ENCODE measurements at regions not wholly inside any gene's neighbourhood (a gene's known extent, or its start where the extent isn't known, plus 50 kb on each side); places are given as distances from the start of the nearest gene placed in this dataset.
A peak's percentile ranks its signal among the peaks of the same experiment; 100 is the strongest.
"Not testable (repeated sequence)": the region's sequence is repeated elsewhere in the genome, so short reads cannot be mapped to it uniquely, and the experiment has no call there.

DNA sequence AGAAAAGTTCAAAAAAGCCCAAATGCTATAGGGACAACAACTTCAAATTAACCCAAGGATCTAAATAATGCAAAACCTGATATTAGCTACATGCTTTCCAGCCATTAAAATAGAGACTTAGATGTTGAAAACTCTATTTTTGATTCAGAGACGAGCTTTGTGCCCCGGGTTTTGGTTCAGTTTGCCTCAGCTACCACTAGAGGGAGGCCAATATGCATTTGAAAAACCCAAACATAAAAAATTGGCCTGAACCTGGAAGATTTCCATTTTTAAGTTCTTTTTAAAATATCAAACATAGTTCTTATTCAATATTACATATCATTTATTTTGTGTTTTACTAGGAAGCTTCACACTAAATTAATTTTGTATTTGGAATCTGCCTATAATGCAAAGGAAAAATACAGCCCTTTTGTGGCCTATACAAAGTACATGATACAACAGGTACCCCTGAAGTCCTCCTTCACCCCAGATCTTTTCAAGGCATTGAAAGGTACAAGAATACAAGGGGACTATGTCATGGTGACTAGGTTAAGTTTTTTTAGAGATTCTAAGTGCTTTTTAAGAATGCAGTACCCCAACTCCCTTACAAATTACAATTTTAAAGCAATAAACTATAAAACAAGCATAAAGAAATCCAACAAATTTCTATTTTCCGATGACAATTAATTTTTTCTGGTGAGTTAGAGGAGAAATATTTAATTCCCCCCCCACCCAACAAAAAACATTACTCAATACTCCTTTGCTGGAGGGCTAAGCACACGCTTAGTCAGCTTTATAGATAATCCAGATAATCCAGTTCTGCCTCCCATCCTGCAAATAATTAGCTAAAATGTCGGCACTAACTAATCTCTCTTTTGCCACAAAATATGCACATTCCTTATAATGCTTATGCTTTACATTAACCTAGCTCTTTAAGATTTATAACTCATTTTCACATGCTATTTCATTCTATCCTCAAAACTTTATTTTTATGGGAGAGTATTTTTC, 97.7 kb upstream of the PTPN13 start:
- DNase-seq: peak; percentile 49
- Histone ChIP-seq H3K27me3 (ENCODE audit: control insufficient read depth, insufficient read depth, low read length) (no peaks in the 10 kb centered on the region), H3K36me3 (replicated peaks; ENCODE audit: control insufficient read depth, insufficient read depth, low read length) (no peaks in the 10 kb centered on the region), H3K4me3 (ENCODE audit: insufficient read depth, low read depth, low read length) (no peak overlapping the region)

DNA sequence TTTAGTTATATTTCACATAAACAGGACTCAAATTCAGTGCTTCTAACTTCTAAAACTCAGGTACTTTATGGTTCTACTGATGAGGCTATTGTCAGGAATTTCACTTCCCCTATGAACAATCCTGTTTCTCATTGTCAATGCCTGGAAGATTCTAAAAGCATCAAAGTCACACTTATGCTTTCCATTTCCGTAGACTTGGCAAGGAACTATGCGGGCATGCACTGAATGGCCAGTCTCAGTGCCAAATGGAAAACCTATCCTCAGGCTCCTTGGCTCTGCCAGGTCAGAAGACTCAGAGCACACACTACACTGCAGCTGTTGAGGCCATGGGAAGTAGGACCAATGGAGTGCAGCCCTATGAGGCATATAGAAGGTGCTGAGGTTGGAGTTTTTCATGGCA, 97.0 kb upstream of the PTPN13 start:
- no peak for DNase-seq
- no peak overlapping the region for H3K4me3 ChIP-seq (ENCODE audit: insufficient read depth, low read depth, low read length)
- H3K27me3 ChIP-seq (ENCODE audit: control insufficient read depth, insufficient read depth, low read length): no peaks in the 10 kb centered on the region
- H3K36me3 ChIP-seq (replicated peaks; ENCODE audit: control insufficient read depth, insufficient read depth, low read length): no peaks in the 10 kb centered on the region

DNA sequence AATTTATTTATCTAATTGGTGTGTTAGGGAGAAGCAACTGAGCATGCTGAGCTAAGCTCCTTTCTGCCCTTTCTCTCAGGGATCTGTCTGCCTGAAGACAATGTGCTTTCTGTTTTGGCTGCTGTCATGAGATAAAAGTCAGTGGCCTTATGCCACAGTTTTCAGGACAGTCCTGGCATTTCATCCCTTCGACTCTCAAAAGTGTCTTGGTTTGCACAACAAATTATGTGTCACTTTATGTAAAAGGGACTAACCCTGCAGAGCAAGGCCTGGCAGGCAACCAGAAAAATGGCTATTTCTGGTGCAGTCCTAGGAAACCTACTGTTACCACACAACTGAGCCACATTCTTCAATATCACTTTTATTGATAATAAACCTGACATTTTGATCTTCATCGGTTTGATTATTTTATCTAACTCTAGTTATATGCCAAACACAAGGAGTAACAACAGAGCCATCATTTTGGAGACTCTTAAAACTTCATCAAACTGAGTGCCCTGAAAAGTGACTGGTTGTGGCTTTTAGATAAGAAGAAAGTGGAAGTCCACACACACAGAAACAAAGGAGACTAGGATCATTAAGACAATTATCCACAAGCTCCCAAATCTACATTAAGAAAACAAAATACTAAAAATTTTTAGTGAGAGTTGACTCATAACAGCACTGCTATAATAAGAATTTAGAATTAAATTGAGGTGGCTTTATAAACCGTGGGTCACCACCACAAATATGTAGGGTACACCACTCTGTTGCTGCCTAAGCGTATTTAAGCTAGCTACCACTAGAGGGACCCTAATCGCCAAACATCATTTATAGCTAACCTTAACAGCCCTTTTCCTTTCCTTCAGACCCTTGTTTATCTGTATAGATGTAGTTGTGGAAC, 95.9 kb upstream of the PTPN13 start:
- no peaks in the 10 kb centered on the region for H3K27me3 ChIP-seq (ENCODE audit: control insufficient read depth, insufficient read depth, low read length)
- no peak overlapping the region for H3K4me3 ChIP-seq (ENCODE audit: insufficient read depth, low read depth, low read length)
- no peaks in the 10 kb centered on the region for H3K36me3 ChIP-seq (replicated peaks; ENCODE audit: control insufficient read depth, insufficient read depth, low read length)
- DNase-seq: peak; percentile 51

DNA sequence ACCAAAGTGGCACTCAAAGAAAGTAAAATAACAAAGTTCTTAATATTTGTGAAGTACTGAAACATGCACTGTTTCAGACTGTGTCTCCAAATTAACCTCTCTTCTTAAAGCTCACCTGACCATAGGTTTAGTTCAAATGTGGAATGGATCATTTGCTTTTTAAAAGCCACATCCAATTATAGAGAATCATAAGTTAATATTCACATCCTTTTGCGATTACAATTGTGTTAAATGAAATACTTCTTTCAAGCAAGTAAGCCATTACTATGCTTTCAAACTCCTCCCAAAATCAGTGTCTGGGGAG, 95.3 kb upstream of the PTPN13 start:
- no peak overlapping the region for H3K4me3 ChIP-seq (ENCODE audit: insufficient read depth, low read depth, low read length)
- no peaks in the 10 kb centered on the region for H3K27me3 ChIP-seq (ENCODE audit: control insufficient read depth, insufficient read depth, low read length)
- H3K36me3 ChIP-seq (replicated peaks; ENCODE audit: control insufficient read depth, insufficient read depth, low read length): no peaks in the 10 kb centered on the region
- DNase-seq: no peak

DNA sequence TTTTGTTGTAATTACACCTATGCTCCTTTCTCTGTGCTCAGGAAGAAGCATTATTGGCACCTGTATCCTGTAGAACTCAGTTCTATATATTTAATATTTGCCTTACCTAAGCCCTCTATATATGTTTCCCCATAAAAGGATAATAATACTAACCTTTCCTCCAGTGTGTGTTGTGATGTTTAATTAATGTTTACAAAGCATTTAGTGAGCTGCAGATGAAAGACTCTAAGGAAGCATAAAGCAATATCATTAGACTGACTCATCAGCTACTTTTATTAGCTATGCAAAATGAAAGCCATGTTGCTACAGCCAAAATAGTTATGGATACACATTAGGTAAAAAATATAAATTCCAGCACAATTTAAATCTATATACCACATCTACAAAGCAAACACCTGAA, 93.6 kb upstream of the PTPN13 start:
- Histone ChIP-seq H3K4me3 (ENCODE audit: insufficient read depth, low read depth, low read length) (no peak overlapping the region), H3K36me3 (replicated peaks; ENCODE audit: control insufficient read depth, insufficient read depth, low read length) (no peaks in the 10 kb centered on the region), H3K27me3 (ENCODE audit: control insufficient read depth, insufficient read depth, low read length) (no peaks in the 10 kb centered on the region)
- no peak for DNase-seq

DNA sequence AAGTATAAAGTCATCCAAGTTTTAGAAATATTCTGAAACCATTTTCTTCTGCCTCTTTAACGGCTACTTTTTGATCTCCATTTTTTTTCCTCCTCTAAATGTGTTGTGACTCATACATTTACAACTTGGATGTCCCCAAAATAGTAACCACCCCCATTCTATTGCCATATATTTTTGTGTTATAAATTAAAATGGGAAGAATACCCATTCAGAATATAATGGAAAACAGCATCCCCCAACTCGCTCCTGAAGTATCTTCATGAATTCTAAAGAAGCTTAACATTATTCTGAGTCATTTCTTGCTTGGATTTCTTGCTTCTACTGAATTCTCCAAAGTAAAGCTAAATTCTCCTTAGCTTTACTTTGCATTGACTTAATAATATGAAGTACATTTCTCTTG, 92.0 kb upstream of the PTPN13 start:
- DNase-seq: no peak
- no peaks in the 10 kb centered on the region for H3K27me3 ChIP-seq (ENCODE audit: control insufficient read depth, insufficient read depth, low read length)
- no peaks in the 10 kb centered on the region for H3K36me3 ChIP-seq (replicated peaks; ENCODE audit: control insufficient read depth, insufficient read depth, low read length)
- H3K4me3 ChIP-seq (ENCODE audit: insufficient read depth, low read depth, low read length): no peak overlapping the region

DNA sequence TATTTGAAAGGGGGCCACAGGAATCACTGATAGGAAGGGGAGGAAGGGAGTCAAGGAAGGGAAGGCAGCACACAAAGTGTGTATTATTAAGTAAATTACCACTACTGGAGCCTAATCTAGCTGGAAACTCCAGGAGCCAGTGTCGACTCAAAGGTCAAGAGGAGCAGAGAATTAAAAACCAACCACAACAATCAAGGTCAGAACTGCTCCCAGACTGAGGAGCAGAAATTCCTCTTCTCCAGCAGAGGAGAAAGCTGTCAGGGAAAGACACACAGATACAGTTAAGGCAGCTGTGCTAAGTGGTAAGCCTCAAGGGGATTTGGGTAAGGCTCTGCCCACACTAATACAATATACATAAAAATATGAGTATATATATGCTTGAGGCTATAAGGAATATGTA, 87.5 kb upstream of the PTPN13 start:
- Histone ChIP-seq H3K27me3 (ENCODE audit: control insufficient read depth, insufficient read depth, low read length) (no peaks in the 10 kb centered on the region), H3K36me3 (replicated peaks; ENCODE audit: control insufficient read depth, insufficient read depth, low read length) (no peaks in the 10 kb centered on the region), H3K4me3 (ENCODE audit: insufficient read depth, low read depth, low read length) (no peak overlapping the region)
- peak; percentile 16 for DNase-seq

DNA sequence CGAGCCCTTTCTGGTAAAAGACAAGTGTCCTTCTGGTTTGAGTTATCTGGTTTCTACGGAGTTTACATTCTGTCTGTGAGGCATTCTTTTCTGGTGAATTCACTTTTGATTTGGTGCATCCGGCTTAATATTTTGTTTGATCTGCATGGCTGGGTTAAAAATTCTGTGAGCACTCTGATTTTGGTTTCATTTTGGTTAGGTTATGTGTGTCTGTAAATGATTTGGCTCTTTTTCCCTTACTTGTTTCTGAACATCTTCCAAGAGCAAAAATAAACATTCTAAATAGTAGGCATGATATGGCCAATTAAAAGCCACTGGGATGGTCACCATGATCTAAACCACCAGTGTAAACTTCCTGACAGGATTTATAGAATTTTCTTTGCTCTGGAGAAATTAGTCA, 85.7 kb upstream of the PTPN13 start:
- DNase-seq: no peak
- no peaks in the 10 kb centered on the region for H3K36me3 ChIP-seq (replicated peaks; ENCODE audit: control insufficient read depth, insufficient read depth, low read length)
- H3K4me3 ChIP-seq (ENCODE audit: insufficient read depth, low read depth, low read length): no peak overlapping the region
- no peaks in the 10 kb centered on the region for H3K27me3 ChIP-seq (ENCODE audit: control insufficient read depth, insufficient read depth, low read length)

DNA sequence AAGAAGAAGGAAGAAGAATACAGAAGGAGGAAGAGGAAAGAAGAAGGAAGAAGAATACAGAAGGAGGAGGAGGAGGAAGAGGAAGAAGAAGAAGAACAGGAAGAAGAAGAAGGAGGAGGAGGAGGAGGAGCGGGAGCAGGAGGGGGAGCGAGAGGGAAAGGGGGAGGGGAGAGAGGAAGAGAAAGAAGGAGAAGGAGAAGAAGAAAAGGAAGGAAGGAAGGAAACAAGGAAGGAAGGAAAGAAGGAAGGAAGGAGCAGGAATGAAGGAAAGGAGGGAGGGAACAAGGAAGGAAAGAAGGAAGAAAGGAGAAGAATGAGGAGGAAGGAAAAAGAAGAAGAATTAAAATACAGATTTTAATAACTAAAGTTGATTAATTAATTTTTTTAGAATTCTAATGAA, 82.5 kb upstream of the PTPN13 start:
- H3K36me3 ChIP-seq (replicated peaks; ENCODE audit: control insufficient read depth, insufficient read depth, low read length): no peaks in the 10 kb centered on the region
- no peak overlapping the region for H3K4me3 ChIP-seq (ENCODE audit: insufficient read depth, low read depth, low read length)
- no peak for DNase-seq
- no peaks in the 10 kb centered on the region for H3K27me3 ChIP-seq (ENCODE audit: control insufficient read depth, insufficient read depth, low read length)

DNA sequence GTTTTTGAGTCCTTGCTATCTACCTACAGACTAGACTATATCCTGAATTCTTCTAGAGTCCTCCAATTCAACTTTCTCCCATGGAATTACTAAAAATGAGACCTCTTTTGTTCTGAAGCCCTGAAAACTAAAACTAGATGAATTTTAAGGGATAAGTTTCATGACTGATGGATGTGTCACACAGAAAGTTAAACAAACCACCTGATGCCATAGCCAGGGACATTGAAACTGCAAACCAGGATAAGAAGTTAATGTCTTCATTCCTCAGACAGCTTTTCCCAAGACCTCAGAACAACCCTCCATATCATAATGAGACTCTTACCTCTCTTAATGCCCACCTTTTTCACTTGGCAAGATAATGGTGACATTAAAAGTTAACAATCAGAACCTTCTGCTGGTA, 81.5 kb upstream of the PTPN13 start:
- H3K36me3 ChIP-seq (replicated peaks; ENCODE audit: control insufficient read depth, insufficient read depth, low read length): no peaks in the 10 kb centered on the region
- no peak overlapping the region for H3K4me3 ChIP-seq (ENCODE audit: insufficient read depth, low read depth, low read length)
- H3K27me3 ChIP-seq (ENCODE audit: control insufficient read depth, insufficient read depth, low read length): no peaks in the 10 kb centered on the region
- no peak for DNase-seq

DNA sequence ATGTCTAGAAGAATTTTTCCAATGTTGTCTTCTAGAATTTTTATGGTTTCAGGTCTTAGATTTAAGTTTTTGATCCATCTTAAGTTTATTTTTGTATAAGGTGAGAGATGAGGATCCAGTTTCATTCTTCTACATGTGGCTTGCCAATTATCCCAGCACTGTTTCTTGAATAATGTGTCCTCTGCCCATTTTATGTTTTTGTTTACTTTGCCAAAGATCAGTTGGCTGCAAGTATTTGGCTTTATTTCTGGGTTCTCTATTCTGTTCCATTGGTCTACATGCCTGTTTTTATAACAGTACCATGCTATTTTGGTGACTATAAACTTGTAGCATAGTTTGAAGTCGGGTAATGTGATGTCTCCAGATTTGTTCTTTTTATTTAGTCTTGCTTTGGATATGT, 78.2 kb upstream of the PTPN13 start:
- not testable (repeated sequence) for H3K4me3 ChIP-seq (ENCODE audit: insufficient read depth, low read depth, low read length); DNase-seq; H3K27me3 ChIP-seq (ENCODE audit: control insufficient read depth, insufficient read depth, low read length); H3K36me3 ChIP-seq (replicated peaks; ENCODE audit: control insufficient read depth, insufficient read depth, low read length)

DNA sequence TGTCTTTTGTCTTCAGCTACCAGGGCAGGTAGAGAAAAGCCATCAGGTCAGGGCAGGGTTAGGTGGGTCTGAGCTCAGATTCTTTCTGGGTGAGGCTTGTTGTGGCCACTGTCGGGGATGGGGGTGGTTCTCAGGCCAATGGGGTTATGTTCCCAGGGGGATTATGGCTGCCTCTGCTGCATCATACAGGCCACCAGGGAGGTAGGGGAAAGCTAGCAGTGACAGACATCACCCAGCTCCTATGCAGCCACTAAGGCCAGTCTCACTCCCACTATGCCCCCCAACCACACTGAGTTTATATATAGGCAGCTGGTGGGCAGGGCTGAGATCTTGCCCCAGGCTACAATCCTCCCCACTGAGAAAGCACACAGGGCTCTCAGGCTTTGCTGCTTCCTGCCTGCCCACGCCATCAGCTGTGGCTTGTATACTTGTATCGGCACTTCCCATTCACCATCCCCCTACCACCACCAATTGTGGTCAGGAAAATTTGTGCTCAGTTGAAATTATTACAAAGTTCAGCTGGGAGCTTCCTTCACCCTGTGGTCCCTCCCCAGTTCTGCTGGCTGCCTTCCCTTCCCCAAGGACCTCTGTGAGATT, 72.6 kb upstream of the PTPN13 start:
- H3K4me3 ChIP-seq (ENCODE audit: insufficient read depth, low read depth, low read length): no peak overlapping the region
- H3K36me3 ChIP-seq (replicated peaks; ENCODE audit: control insufficient read depth, insufficient read depth, low read length): no peaks in the 10 kb centered on the region
- no peaks in the 10 kb centered on the region for H3K27me3 ChIP-seq (ENCODE audit: control insufficient read depth, insufficient read depth, low read length)
- DNase-seq: no peak

DNA sequence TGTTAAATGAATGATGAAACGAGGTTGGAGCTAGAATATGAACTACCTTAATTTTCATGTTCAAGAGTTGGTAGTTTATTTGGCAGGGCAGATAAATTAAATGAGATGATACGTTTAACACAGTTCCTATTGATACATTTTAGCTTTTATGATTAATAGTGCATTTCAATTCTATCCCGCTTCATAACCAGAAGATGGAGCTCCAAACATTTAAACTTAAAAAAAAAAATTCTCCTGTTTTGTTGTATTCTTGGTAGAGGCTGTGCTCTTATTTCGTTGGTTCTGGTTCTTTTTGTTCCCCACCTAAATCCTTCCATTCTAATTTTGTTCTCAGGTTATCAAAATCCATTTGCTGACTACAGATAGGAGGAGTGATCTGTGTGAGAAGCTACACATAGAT, 71.8 kb upstream of the PTPN13 start:
- DNase-seq: no peak
- H3K4me3 ChIP-seq (ENCODE audit: insufficient read depth, low read depth, low read length): no peak overlapping the region
- H3K27me3 ChIP-seq (ENCODE audit: control insufficient read depth, insufficient read depth, low read length): no peaks in the 10 kb centered on the region
- no peaks in the 10 kb centered on the region for H3K36me3 ChIP-seq (replicated peaks; ENCODE audit: control insufficient read depth, insufficient read depth, low read length)

DNA sequence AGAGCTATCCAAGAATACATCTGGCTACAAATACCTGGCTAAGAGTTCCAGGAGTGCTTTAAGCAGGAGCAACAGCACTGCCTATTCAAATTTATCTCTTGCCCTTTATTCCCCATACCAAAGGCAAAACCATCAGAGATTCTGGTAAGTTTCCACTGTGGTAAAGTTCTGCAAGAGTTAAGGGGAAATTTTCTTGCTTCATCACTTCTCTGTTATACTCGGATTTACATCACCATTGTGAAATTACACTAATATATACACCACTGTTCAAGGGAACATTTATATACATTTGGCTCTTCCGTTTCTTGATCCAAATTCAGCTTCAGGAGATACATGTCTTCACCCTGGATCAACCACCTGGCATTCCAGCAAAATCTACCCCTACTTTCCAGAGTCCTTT, 70.8 kb upstream of the PTPN13 start:
- H3K4me3 ChIP-seq (ENCODE audit: insufficient read depth, low read depth, low read length): no peak overlapping the region
- no peak for DNase-seq
- no peaks in the 10 kb centered on the region for H3K36me3 ChIP-seq (replicated peaks; ENCODE audit: control insufficient read depth, insufficient read depth, low read length)
- H3K27me3 ChIP-seq (ENCODE audit: control insufficient read depth, insufficient read depth, low read length): no peaks in the 10 kb centered on the region

DNA sequence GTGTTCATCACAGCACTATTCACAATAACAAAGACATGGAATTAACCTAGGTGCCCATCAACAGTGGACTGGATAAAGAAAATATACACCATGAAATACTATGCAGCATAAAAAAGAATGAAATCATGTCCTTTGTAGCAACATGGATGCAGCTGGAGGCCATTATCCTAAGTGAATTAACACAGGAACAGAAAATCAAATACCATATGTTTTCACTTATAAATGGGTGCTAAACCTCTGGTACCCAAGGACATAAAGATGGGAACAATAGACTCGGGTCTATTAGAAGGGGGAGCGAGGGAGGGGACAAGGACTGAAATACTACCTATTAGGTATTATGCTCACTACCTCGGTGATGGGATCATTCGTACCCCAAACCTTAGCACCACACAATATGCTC, 66.4 kb upstream of the PTPN13 start:
- not testable (repeated sequence) for H3K27me3 ChIP-seq (ENCODE audit: control insufficient read depth, insufficient read depth, low read length); H3K36me3 ChIP-seq (replicated peaks; ENCODE audit: control insufficient read depth, insufficient read depth, low read length); DNase-seq; H3K4me3 ChIP-seq (ENCODE audit: insufficient read depth, low read depth, low read length)

Measured in H7 (cell line).